Gastroesophageal sphincter (tissue), 4 donors: ENCODE measurements at regions not wholly inside any gene's neighbourhood (a gene's known extent, or its start where the extent isn't known, plus 50 kb on each side); places are given as distances from the start of the nearest gene placed in this dataset.

Experiments
- ATAC-seq: fragments of 150-250 bp; one replicate; pipeline ENCODE4 v1.9.1; 2016; ENCODE audit warnings: mild to moderate bottlenecking, moderate library complexity
- H3K27ac ChIP-seq, 4 donors: fragments of 200-600 bp; sonication (generic) in 3 of 4; 1 replicate in 3 of 4; 2 replicates in 1 of 4; pipeline ENCODE4 v1.5.1; 2016 to 2019
- H3K27me3 ChIP-seq: fragments of 200-600 bp; sonication (generic); one replicate; pipeline ENCODE4 v1.5.1; 2019
- H3K36me3 ChIP-seq, 2 donors: fragments of 200-600 bp; sonication (generic); one replicate each; pipeline ENCODE4 v1.5.1; 2019; ENCODE audit warnings: control low read depth in 1 of 2
- H3K4me1 ChIP-seq, 3 donors: fragments of 200-600 bp; sonication (generic); 1 replicate in 2 of 3; 2 replicates in 1 of 3; pipeline ENCODE4 v1.5.1; 2016 to 2019; ENCODE audit warnings: control low read depth in 2 of 3
- H3K4me3 ChIP-seq, 2 donors: fragments of 200-600 bp; sonication (generic); one replicate each; pipeline ENCODE4 v1.5.1; 2019; ENCODE audit warnings: mild to moderate bottlenecking in 1 of 2, moderate library complexity in 1 of 2
- H3K9me3 ChIP-seq, 3 donors: fragments of 200-600 bp; sonication (generic); one replicate each; pipeline ENCODE4 v1.5.1; 2017 to 2019; ENCODE audit warnings: control low read depth in 2 of 3
- EP300 ChIP-seq: sonication (generic); formaldehyde crosslinking; IDR thresholded peaks from one replicate; pipeline ENCODE4 v1.6.1; 2017; ENCODE audit warnings: antibody characterized with exemption, mild to moderate bottlenecking
- POLR2A ChIP-seq, 2 donors: fragments of 450-650 bp; IDR thresholded peaks; one replicate each; pipeline ENCODE4 v1.6.1; 2017; ENCODE audit warnings: antibody characterized with exemption in 2 of 2, mild to moderate bottlenecking in 2 of 2, moderate library complexity in 1 of 2
- POLR2AphosphoS5 ChIP-seq: sonication (generic); formaldehyde crosslinking; IDR thresholded peaks from one replicate; pipeline ENCODE4 v1.6.1; 2017; ENCODE audit warnings: antibody characterized with exemption
- WGBS, 2 donors: methylation state at CpG; one replicate each; pipeline ENCODE4 v1.1.5; 2018; ENCODE audit warnings: low coverage in 1 of 2; 5-methylcytosine and 5-hydroxymethylcytosine counted together
- TF ChIP-seq, protein P1 (sequence below), 4 experiments: fragments of 200-600 bp in 2 of 4; fragments of 450-650 bp in 2 of 4; sonication (generic) in 1 of 4; IDR thresholded peaks; one replicate each; pipeline ENCODE4 v1.5.1; 2017 to 2019; ENCODE audit warnings: antibody characterized with exemption in 4 of 4, mild to moderate bottlenecking in 2 of 4, moderate library complexity in 2 of 4

DNA sequence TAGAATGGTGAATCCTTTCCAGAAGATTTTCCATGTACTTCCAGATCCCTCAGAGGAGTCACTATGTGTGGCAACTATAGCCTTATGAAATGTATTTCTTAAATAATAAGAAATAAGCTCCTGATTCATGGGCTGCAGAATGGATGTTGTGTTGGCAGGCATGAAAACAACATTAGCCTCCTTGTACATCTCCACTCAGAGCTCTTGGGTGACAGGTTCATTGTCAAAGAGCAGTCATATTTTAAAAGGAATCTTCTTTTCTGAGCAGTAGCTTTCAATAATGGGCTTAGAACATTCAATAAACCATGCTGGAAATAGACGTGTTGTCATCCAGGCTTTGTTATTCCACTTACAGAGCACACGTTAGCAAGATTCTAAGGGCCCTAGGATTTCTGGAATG, 96.6 kb downstream of the CDC7 start:
- no peak overlapping the region for H3K27ac ChIP-seq
- peaks cover 0 to 2% (median 0%) of the 10 kb centered on the region in 3 donors for H3K4me1 ChIP-seq
- H3K36me3 ChIP-seq: no peaks in the 10 kb centered on the region
- H3K9me3 ChIP-seq: no peaks in the 10 kb centered on the region
- H3K27me3 ChIP-seq: no peaks in the 10 kb centered on the region
- WGBS, 2 donors: 94 to 95% methylated on average over 2 of the region's 2 CpGs
- ATAC-seq: no peak
- TF ChIP-seq POLR2AphosphoS5 (no peak), EP300 (no peak), POLR2A (IDR thresholded peaks at IDR 0.05) (no peak)
- TF ChIP-seq, protein P1, sequence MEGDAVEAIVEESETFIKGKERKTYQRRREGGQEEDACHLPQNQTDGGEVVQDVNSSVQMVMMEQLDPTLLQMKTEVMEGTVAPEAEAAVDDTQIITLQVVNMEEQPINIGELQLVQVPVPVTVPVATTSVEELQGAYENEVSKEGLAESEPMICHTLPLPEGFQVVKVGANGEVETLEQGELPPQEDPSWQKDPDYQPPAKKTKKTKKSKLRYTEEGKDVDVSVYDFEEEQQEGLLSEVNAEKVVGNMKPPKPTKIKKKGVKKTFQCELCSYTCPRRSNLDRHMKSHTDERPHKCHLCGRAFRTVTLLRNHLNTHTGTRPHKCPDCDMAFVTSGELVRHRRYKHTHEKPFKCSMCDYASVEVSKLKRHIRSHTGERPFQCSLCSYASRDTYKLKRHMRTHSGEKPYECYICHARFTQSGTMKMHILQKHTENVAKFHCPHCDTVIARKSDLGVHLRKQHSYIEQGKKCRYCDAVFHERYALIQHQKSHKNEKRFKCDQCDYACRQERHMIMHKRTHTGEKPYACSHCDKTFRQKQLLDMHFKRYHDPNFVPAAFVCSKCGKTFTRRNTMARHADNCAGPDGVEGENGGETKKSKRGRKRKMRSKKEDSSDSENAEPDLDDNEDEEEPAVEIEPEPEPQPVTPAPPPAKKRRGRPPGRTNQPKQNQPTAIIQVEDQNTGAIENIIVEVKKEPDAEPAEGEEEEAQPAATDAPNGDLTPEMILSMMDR (IDR thresholded peaks at IDR 0.05): no peak
- no peak overlapping the region for H3K4me3 ChIP-seq

DNA sequence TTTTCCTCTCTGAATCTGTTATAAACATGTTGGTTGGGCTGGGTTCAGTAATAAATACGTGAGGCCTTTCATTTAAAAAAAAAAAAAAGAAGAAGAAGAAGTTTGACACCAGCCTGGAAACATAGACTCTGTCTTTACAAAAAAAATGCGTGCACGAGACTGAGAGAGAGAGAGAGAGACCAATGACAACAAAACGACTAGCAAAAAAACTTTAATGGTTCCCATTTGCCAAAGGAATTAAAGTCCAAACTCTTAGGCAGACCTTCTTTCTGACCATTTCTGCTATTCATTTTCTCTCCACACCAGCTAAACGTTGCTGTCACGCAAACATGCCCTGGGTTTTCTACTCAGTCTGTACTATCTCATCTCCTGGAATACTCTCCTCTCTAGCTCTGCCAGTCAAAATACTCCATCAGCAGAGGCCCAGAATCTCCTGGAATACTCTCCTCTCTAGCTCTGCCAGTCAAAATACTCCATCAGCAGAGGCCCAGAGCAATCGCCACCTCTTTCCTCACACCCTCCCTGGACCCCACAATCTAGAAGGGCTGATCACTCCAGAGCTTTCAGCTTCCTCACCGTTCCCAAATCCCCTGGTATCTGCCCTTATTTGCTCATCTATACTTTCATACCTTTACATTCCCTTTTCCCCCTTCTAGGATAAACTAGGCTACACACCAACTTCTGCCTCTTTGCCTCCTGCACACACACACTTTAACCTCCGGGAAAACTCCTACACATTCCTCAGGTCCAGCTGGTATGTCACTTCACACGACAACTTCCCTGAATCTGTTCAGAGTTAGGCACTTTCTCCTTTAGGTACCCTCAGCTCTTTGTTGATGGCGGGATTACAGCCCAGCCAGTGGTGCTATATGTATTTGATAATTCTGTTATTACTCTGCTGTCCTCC, 100.0 kb downstream of the CDC7 start:
- Histone ChIP-seq H3K27ac (no peak overlapping the region), H3K4me1 (peaks cover 0 to 11% (median 0%) of the 10 kb centered on the region in 3 donors), H3K9me3 (no peaks in the 10 kb centered on the region), H3K4me3 (no peak overlapping the region), H3K27me3 (no peaks in the 10 kb centered on the region), H3K36me3 (no peaks in the 10 kb centered on the region)
- WGBS, 2 donors: 48 to 68% methylated on average over 8 to 11 of the region's 11 CpGs
- no peak for ATAC-seq
- TF ChIP-seq EP300 (no peak), POLR2A (IDR thresholded peaks at IDR 0.05) (no peak), POLR2AphosphoS5 (no peak)
- TF ChIP-seq, protein P1 (IDR thresholded peaks at IDR 0.05): no peak

GRCh38 chr1:91601554-91602376, 101.1 kb downstream of the CDC7 start:
- WGBS, 2 donors: no CpG with 5 or more reads among the region's 12 CpGs
- no peak for TF ChIP-seq EP300
- TF ChIP-seq, protein P1 (IDR thresholded peaks at IDR 0.05): no peak
- H3K4me1 ChIP-seq: peaks cover 0 to 11% (median 0%) of the 10 kb centered on the region in 3 donors
- peak overlapping the region in 1 of 4 donors; percentile 22 for H3K27ac ChIP-seq
- no peaks in the 10 kb centered on the region for H3K27me3 ChIP-seq
- no peak for ATAC-seq
- no peaks in the 10 kb centered on the region for H3K9me3 ChIP-seq
- H3K36me3 ChIP-seq: no peaks in the 10 kb centered on the region
- H3K4me3 ChIP-seq: no peak overlapping the region

GRCh38 chr1:91603409-91603808, 102.8 kb downstream of the CDC7 start:
- H3K9me3 ChIP-seq: no peaks in the 10 kb centered on the region
- no peak for TF ChIP-seq EP300
- TF ChIP-seq POLR2A (IDR thresholded peaks at IDR 0.05): no peak
- TF ChIP-seq POLR2AphosphoS5: no peak
- TF ChIP-seq, protein P1 (IDR thresholded peaks at IDR 0.05): no peak
- WGBS, 2 donors: 87 to 95% methylated on average over 4 of the region's 4 CpGs
- no peak for ATAC-seq
- no peaks in the 10 kb centered on the region for H3K27me3 ChIP-seq
- H3K36me3 ChIP-seq: no peaks in the 10 kb centered on the region
- H3K4me3 ChIP-seq: no peak overlapping the region
- peaks cover 0 to 11% (median 0%) of the 10 kb centered on the region in 3 donors for H3K4me1 ChIP-seq
- no peak overlapping the region for H3K27ac ChIP-seq
